HEK293 (cell line): ENCODE measurements at regions not wholly inside any gene's neighbourhood (a gene's known extent, or its start where the extent isn't known, plus 50 kb on each side); places are given as distances from the start of the nearest gene placed in this dataset.

Experiments
- CTCF ChIP-seq: fragments of 450-650 bp; formaldehyde crosslinking; IDR thresholded peaks from 2 replicates; pipeline ENCODE4 v1.5.1; 2016; ENCODE audit warnings: missing biosample characterization, missing genetic modification characterization
- REST ChIP-seq: fragments of 450-650 bp; formaldehyde crosslinking; IDR thresholded peaks from 2 replicates; pipeline ENCODE4 v1.5.1; 2016; ENCODE audit warnings: missing biosample characterization, missing genetic modification characterization
- WT1 ChIP-seq: fragments of 450-650 bp; formaldehyde crosslinking; IDR thresholded peaks from 2 replicates; pipeline ENCODE4 v1.5.1; 2016; ENCODE audit warnings: missing biosample characterization, missing genetic modification characterization
- ZBTB1 ChIP-seq: fragments of 450-650 bp; formaldehyde crosslinking; IDR thresholded peaks from 2 replicates; pipeline ENCODE4 v1.5.1; 2016; ENCODE audit warnings: missing biosample characterization, missing genetic modification characterization
- ZNF114 ChIP-seq: fragments of 450-650 bp; formaldehyde crosslinking; IDR thresholded peaks from 2 replicates; pipeline ENCODE4 v1.5.0; 2017; ENCODE audit warnings: missing biosample characterization, missing genetic modification characterization
- ZNF138 ChIP-seq: fragments of 450-650 bp; formaldehyde crosslinking; IDR thresholded peaks from 2 replicates; pipeline ENCODE4 v1.5.1; 2016; ENCODE audit warnings: missing biosample characterization, missing genetic modification characterization, borderline replicate concordance
- ZNF18 ChIP-seq: fragments of 450-650 bp; formaldehyde crosslinking; IDR thresholded peaks from 2 replicates; pipeline ENCODE4 v1.5.1; 2016; ENCODE audit warnings: missing biosample characterization, missing genetic modification characterization
- ZNF248 ChIP-seq: fragments of 450-650 bp; formaldehyde crosslinking; IDR thresholded peaks from 2 replicates; pipeline ENCODE4 v1.5.1; 2017; ENCODE audit warnings: missing biosample characterization, missing genetic modification characterization
- ZNF341 ChIP-seq: fragments of 450-650 bp; formaldehyde crosslinking; IDR thresholded peaks from 2 replicates; pipeline ENCODE4; 2016; ENCODE audit warnings: low read depth, missing biosample characterization, missing genetic modification characterization
- ZNF426 ChIP-seq: fragments of 450-650 bp; formaldehyde crosslinking; IDR thresholded peaks from 2 replicates; pipeline ENCODE4 v1.5.1; 2017; ENCODE audit warnings: missing biosample characterization, missing genetic modification characterization, mild to moderate bottlenecking, inconsistent platforms, moderate library complexity
- ZNF488 ChIP-seq: fragments of 450-650 bp; formaldehyde crosslinking; IDR thresholded peaks from 2 replicates; pipeline ENCODE4 v1.5.1; 2016; ENCODE audit warnings: missing biosample characterization, missing genetic modification characterization
- ZNF704 ChIP-seq: fragments of 450-650 bp; formaldehyde crosslinking; IDR thresholded peaks from 2 replicates; pipeline ENCODE4 v1.5.1; 2016; ENCODE audit warnings: missing biosample characterization, missing genetic modification characterization
- ZNF747 ChIP-seq: fragments of 450-650 bp; formaldehyde crosslinking; IDR thresholded peaks from 2 replicates; pipeline ENCODE4 v1.5.1; 2016; ENCODE audit warnings: missing biosample characterization, missing genetic modification characterization

- no peak for TF ChIP-seq WT1
- no peak for TF ChIP-seq ZNF426 (tag by site-specific recombination)
- TF ChIP-seq ZNF488 (tag by site-specific recombination): no peak
- TF ChIP-seq ZNF248 (tag by site-specific recombination): no peak
- no peak for TF ChIP-seq ZNF138 (tag by site-specific recombination)
- TF ChIP-seq ZNF341: no peak
- no peak for TF ChIP-seq CTCF (tag by site-specific recombination)
- TF ChIP-seq ZNF18 (tag by site-specific recombination): no peak
- TF ChIP-seq ZBTB1: no peak
- TF ChIP-seq ZNF747 (tag by site-specific recombination): no peak
- TF ChIP-seq ZNF114: no peak
- TF ChIP-seq ZNF704: no peak
- no peak for TF ChIP-seq REST (tag by site-specific recombination)
These were observed 310.3 kb upstream of the HS6ST1 start for GRCh38 chr2:128628996-128629395.
